ENCODE measurements at regions not wholly inside any gene's neighbourhood (a gene's known extent, or its start where the extent isn't known, plus 50 kb on each side); places are given as distances from the start of the nearest gene placed in this dataset.

DNA sequence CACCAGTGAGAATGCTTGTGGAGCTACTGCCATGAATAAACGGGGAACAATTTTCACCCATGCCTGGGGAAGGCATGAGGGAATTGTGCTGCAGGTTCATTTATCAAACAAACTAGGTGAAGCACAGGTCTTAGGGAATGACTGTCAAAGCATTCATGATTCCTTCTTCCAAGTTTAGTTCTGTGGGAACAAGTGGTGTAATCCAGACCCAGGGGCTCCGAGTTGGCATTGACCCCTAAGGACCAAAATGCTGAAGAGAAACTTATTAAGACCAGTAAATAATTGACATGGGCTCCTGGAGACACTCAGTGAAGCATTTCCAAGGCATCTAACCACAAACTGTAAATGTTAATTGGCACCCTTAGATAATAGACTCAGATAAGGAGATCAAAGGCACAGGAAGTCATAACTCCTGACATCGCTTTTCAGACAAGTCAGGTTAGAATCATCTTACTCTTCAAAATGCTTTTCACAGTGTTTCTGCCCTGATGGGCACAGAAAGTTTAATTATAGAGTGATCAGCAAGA is 96.9 kb downstream of the SPP2 start:
- ChIA-PET POLR2A (ENCODE audit: low non-redundant PET) (no interaction called here), CTCF (no interaction called here)
- H3K27ac ChIP-seq, result no peak overlapping the region; the same call in 1 of the 2 replicates
- TF ChIP-seq, protein P1, sequence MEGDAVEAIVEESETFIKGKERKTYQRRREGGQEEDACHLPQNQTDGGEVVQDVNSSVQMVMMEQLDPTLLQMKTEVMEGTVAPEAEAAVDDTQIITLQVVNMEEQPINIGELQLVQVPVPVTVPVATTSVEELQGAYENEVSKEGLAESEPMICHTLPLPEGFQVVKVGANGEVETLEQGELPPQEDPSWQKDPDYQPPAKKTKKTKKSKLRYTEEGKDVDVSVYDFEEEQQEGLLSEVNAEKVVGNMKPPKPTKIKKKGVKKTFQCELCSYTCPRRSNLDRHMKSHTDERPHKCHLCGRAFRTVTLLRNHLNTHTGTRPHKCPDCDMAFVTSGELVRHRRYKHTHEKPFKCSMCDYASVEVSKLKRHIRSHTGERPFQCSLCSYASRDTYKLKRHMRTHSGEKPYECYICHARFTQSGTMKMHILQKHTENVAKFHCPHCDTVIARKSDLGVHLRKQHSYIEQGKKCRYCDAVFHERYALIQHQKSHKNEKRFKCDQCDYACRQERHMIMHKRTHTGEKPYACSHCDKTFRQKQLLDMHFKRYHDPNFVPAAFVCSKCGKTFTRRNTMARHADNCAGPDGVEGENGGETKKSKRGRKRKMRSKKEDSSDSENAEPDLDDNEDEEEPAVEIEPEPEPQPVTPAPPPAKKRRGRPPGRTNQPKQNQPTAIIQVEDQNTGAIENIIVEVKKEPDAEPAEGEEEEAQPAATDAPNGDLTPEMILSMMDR (conservative IDR thresholded peaks at IDR 0.05; ENCODE audit: low read depth), result no peak
- no peak for DNase-seq (ENCODE audit: low spot score)

DNA sequence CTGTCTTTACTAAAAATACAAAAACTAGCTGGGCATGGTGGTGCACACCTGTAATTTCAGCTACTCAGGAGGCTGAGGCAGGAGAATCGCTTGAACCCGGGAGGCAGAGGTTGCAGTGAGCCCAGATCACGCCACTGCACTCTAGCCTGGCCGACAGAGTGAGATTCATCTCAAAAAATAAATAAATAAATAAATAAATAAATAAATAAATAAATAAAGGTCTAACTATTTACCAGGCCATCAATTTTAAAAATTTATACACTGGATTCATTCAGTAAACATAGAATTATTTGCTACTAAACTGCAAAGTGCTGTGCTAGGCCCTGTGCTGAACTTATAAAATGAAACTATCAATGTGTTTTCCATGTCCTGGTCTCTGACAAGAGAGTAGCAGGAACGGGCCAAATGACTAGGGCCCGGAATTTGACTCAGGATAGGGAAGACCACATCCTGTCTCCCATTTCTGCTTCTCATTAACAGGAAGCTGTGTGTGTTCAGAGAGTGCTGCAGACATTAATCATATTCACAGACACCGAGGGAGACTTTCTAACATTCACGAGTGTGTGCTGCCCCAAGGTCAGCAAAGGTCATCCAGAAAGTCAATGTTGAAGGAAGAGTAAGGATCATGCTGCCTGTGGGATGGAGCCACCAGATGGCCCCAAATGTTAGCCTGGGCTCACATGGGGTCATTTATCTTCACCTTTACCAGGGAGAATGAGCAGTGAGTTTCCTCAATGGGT is 95.8 kb downstream of the SPP2 start:
- DNase-seq (ENCODE audit: low spot score), result peak; percentile 50
- ChIA-PET CTCF (interaction anchor here (0.5 kb wide), 2 partner anchors 130 to 354 kb away, joined by 3 to 4 read pairs; no protein-coding TSS in a partner anchor), POLR2A (ENCODE audit: low non-redundant PET) (no interaction called here)
- H3K27ac ChIP-seq, result peak overlapping the region; percentile 45; the same call in 1 of the 2 replicates
- TF ChIP-seq, protein P1 (conservative IDR thresholded peaks at IDR 0.05; ENCODE audit: low read depth), result no peak

DNA sequence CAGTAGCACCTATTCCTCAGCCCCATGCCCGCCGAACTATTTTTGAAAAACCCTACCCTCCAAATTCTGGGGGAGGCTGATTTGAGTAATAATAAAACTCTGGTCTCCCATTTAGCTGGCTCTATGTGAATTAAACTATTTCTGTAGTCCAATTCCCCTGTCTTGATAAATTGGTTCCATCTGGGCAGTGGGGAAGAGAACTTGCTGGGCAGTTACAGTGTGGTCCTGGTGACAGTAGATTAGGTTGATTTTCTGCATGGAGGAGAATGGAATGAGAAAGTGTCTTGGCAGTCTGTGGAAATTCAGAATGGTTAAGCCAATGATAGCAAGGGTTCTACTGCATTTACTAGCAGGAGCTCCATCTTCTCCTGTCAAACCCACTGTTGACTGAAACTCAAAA is 95.0 kb downstream of the SPP2 start:
- no peak overlapping the region for H3K27ac ChIP-seq
- DNase-seq (ENCODE audit: low spot score), result no peak
- CTCF ChIA-PET, result interaction anchor here (0.5 kb wide), 1 partner anchor 355 kb away, joined by 3 read pairs; no protein-coding TSS in a partner anchor
- TF ChIP-seq, protein P1 (conservative IDR thresholded peaks at IDR 0.05; ENCODE audit: low read depth), result no peak
- POLR2A ChIA-PET (ENCODE audit: low non-redundant PET), result no interaction called here

DNA sequence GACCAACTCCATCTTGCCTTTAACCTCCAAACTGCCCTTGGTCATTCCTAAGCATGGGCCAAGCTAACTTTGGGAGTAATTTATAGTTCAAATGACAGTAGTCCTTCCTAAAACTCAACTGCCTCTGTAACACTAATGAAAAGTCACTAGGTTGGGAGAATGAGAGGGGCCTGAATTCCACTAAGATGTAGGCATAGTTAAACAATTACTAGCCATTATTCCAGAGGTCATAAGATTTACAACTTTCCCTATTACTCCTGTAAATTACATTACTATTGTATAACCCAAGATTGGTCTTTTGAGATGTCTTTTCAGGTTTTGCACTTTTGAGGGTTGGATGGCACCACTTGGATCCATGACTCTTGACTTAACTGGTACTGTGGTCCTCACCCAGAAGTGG is 94.6 kb downstream of the SPP2 start:
- POLR2A ChIA-PET (ENCODE audit: low non-redundant PET), result no interaction called here
- CTCF ChIA-PET, result no interaction called here

DNA sequence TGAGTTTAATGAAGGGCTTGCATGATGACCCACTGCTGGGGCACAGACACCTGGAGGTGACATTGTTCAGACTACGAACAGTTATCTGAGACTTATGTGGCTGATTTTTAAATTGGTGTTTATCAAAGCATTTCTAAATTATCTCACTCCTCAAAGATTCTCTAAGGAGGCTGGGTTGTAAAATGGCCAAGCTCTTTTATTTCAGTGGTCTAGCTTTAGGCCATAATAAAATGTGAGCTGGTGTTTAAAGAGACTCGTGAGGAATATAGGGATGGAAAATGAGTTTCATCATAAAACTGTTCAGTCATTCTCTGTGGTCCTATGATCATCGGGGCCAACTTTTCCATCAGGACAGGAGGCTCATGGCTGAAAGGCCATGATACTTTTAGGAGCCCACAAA is 93.4 kb downstream of the SPP2 start:
- TF ChIP-seq, protein P1 (conservative IDR thresholded peaks at IDR 0.05; ENCODE audit: low read depth), result no peak
- H3K27ac ChIP-seq, result no peak overlapping the region
- ChIA-PET POLR2A (ENCODE audit: low non-redundant PET) (no interaction called here), CTCF (no interaction called here)
- DNase-seq (ENCODE audit: low spot score), result no peak

More for the DNA sequence above, 94.6 kb downstream of the SPP2 start:
- no peak overlapping the region for H3K27ac ChIP-seq
- TF ChIP-seq, protein P1 (conservative IDR thresholded peaks at IDR 0.05; ENCODE audit: low read depth), result no peak
- no peak for DNase-seq (ENCODE audit: low spot score)

DNA sequence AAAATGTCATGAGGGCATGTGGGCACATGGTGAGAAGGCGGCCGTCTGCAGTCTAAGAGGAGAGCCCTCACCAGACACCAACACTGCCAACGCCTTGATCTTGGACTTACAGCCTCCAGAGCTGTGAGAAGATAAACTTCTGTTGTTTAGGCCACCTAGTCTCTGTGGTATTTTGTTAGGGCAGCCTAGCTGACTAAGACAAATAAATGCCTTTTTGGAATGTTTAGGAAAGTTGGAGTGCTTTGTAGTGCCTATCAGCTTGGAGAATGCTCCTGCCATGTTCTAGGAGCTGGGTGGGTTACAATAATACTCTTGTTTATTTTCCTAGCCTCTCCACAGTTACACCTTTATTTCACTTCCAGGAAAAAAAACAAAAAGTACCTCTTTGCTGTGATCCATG is 92.0 kb downstream of the SPP2 start:
- no peak overlapping the region for H3K27ac ChIP-seq
- ChIA-PET POLR2A (ENCODE audit: low non-redundant PET) (no interaction called here), CTCF (no interaction called here)
- no peak for DNase-seq (ENCODE audit: low spot score)
- TF ChIP-seq, protein P1 (conservative IDR thresholded peaks at IDR 0.05; ENCODE audit: low read depth), result no peak
